ENCODE measurements at regions not wholly inside any gene's neighbourhood (a gene's known extent, or its start where the extent isn't known, plus 50 kb on each side); places are given as distances from the start of the nearest gene placed in this dataset.
A peak's percentile ranks its signal among the peaks of the same experiment; 100 is the strongest.

DNA sequence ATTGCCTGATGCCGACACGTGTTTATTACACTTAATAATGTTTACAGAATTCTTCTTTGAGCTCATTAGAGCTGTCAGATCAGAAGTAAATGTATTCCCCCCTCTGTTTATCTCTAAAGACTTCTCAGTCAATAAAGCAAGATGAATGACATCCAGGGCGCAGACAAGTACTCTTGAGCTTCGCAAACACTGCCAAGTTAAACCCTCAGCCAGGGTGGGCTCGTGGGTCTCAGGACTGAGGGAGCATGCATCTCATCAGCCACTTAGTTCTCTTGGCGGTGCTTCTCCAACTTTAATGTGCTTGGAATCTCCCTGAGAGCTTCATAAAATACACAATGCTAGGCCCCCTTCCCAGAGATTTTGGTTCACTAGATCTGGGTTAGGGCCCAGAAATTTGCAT lies 333.9 kb upstream of the THRB start:
- no peaks in the 10 kb centered on the region for H3K36me3 ChIP-seq (ENCODE audit: control insufficient read depth, insufficient read depth, low read length)
- H3K27me3 ChIP-seq (ENCODE audit: control insufficient read depth, insufficient read depth, low read length): no peaks in the 10 kb centered on the region
- no peak overlapping the region for H3K27ac ChIP-seq (ENCODE audit: low read depth, low read length)
- no peak overlapping the region for H3K9ac ChIP-seq (ENCODE audit: low read length)
- peaks cover 3% of the 10 kb centered on the region for H3K4me1 ChIP-seq (ENCODE audit: control insufficient read depth, insufficient read depth, low read length)
- peak overlapping the region; percentile 59 for H3K4me3 ChIP-seq (ENCODE audit: low read length)

DNA sequence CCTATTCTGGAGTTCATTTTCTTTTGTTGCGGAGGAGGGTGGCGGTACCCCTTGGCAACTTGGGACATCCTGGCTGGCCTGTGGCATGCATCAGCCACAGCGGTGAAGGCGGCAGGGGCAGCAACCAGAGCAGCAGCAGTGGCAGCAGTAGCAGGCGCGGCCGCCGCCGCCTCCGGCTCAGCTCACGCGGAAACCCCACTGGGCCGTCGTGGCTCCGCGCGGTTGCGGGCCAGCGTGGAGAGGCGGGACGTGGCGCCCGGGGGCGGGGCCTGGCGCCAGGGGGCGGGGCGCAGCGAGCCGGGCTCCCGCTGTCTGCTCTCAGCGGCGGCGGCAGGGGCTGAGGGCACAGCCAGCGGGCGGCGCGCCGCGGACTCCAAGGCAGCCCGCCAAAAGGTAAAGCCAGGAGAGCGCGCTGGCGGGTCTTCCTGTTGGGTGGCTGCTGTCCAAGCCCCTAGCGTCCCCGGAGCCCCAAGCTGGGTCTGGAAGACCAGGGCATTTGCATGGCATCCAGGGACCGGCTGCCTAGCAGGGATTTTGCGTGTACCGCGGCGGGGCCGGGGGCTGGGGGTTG lies 334.4 kb upstream of the THRB start:
- Histone ChIP-seq H3K9ac (ENCODE audit: low read length) (no peak overlapping the region), H3K4me3 (ENCODE audit: low read length) (peak overlapping the region; percentile 63), H3K27ac (ENCODE audit: low read depth, low read length) (no peak overlapping the region), H3K4me1 (ENCODE audit: control insufficient read depth, insufficient read depth, low read length) (peaks cover 3% of the 10 kb centered on the region), H3K27me3 (ENCODE audit: control insufficient read depth, insufficient read depth, low read length) (no peaks in the 10 kb centered on the region), H3K36me3 (ENCODE audit: control insufficient read depth, insufficient read depth, low read length) (no peaks in the 10 kb centered on the region)

DNA sequence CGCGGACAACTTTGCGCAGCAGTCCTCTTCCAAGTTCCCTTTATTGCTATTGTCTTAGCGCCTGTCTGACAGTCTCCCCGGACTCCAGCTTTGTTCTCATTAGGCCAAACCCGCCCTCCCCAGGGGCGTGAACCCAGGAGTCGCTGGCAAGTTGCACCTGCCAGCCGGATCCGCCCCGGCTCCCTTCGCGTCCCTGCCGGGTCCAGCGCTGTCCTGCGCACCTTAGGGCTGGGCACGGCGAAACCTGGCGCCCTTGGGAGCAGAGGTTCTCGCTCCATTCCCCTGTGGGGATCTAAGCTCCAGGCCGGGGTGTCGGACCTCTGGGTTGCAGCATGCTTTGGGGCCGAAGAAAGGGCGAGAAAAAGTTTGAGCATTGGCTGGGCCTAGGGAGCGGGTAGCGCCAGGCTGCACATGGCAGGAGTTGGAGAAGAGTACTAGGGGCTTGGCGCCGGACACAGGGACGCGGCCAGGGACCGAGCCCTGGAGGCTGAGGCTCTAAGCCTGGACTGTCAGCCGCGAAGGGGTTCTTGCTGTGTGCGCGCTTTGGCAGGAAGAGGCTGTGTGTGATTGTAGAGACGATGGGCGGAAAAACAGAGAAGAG lies 335.1 kb upstream of the THRB start:
- Histone ChIP-seq H3K36me3 (ENCODE audit: control insufficient read depth, insufficient read depth, low read length) (no peaks in the 10 kb centered on the region), H3K27ac (ENCODE audit: low read depth, low read length) (no peak overlapping the region), H3K27me3 (ENCODE audit: control insufficient read depth, insufficient read depth, low read length) (no peaks in the 10 kb centered on the region), H3K4me1 (ENCODE audit: control insufficient read depth, insufficient read depth, low read length) (peaks cover 3% of the 10 kb centered on the region), H3K9ac (ENCODE audit: low read length) (no peak overlapping the region), H3K4me3 (ENCODE audit: low read length) (peak overlapping the region; percentile 63)

DNA sequence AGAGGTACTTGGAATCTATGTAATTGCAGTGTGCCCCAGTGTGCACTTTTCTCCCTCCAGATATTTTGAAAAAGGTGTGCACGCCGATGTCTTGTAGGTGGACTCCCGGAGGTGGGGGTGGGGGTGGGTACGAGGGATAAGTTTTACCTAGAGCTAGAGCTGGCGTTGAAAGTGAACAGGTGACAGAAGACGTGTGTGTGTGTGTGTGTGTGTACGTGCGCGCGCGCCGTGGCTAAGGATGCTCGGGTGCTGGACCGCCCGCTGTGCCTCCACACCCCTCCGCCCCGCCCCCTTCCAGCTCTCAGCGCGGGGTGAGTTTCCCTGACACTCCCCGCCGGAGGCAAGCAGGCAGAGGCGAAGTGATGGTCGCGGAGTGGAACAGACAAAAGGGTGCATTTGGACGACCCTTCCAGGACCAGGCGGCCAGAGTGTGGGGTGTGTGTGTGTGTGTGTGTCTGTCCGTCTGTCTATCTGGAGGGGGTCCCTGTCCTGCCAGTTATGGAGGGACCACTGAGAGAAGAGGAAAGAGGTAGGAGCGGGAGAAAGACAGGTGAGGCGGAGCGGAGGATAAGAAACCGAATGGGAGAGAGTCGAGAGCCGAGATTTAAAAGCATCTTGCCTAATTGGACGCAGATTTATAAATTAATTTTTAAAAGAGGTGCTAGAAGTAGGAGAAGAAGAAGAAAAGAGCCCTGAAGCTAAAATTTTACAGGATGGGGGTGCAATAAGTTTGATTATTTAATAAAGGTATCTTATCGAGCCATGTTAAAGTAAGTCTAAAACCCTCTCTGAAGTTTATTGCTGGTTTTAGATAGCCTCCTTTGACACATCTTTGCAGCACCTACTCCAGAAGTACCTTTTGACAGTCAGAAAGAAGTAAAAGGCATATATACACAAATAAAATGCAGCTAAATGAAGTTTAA lies 335.8 kb upstream of the THRB start:
- Histone ChIP-seq H3K4me1 (ENCODE audit: control insufficient read depth, insufficient read depth, low read length) (peaks cover 3% of the 10 kb centered on the region), H3K27me3 (ENCODE audit: control insufficient read depth, insufficient read depth, low read length) (no peaks in the 10 kb centered on the region), H3K9ac (ENCODE audit: low read length) (no peak overlapping the region), H3K27ac (ENCODE audit: low read depth, low read length) (no peak overlapping the region), H3K4me3 (ENCODE audit: low read length) (peak overlapping the region; percentile 63), H3K36me3 (ENCODE audit: control insufficient read depth, insufficient read depth, low read length) (no peaks in the 10 kb centered on the region)

DNA sequence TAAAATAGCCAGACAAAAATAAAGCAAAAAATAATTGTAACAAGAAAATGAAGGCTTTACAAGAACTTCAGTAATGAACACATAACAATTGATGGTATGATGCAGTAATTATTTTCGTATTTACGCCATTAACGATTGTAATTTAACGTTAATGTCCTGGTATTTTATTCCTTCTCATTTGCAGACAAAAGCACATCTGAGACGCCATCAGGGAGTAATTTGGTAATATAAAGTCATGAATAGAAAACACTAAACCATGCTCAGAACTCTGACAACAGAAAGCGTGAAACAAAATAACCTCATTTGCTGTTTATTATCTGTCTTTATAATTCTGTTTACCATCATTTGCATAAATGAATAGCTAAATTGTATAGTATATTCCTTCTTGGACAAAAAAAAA lies 336.6 kb upstream of the THRB start:
- Histone ChIP-seq H3K27ac (ENCODE audit: low read depth, low read length) (no peak overlapping the region), H3K4me1 (ENCODE audit: control insufficient read depth, insufficient read depth, low read length) (peaks cover 3% of the 10 kb centered on the region), H3K4me3 (ENCODE audit: low read length) (no peak overlapping the region), H3K36me3 (ENCODE audit: control insufficient read depth, insufficient read depth, low read length) (no peaks in the 10 kb centered on the region), H3K9ac (ENCODE audit: low read length) (no peak overlapping the region), H3K27me3 (ENCODE audit: control insufficient read depth, insufficient read depth, low read length) (no peaks in the 10 kb centered on the region)

GRCh38 chr3:24832891-24833290 lies 338.2 kb upstream of the THRB start:
- H3K27ac ChIP-seq (ENCODE audit: low read depth, low read length): no peak overlapping the region
- no peaks in the 10 kb centered on the region for H3K36me3 ChIP-seq (ENCODE audit: control insufficient read depth, insufficient read depth, low read length)
- H3K27me3 ChIP-seq (ENCODE audit: control insufficient read depth, insufficient read depth, low read length): no peaks in the 10 kb centered on the region
- H3K9ac ChIP-seq (ENCODE audit: low read length): no peak overlapping the region
- peaks cover 3% of the 10 kb centered on the region for H3K4me1 ChIP-seq (ENCODE audit: control insufficient read depth, insufficient read depth, low read length)
- no peak overlapping the region for H3K4me3 ChIP-seq (ENCODE audit: low read length)

DNA sequence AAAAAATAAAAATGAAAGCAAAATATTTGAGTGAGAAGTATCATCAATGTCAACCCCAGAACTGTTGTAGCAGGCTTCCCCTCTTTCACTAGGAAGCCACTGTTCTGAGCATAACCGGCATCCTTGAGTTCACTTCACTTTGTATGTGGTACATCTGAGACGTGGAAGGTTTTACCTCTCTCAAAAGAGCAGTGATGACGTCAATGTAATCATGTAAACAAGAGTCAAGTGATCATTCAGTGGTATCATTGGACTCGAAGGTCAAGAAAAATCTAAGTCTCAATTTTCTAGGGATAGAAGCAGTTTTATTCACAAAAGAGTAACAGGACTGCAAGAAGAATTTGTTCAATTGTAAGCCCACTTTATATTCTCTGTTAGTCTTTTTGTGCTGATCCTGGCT lies 339.8 kb upstream of the THRB start:
- no peaks in the 10 kb centered on the region for H3K36me3 ChIP-seq (ENCODE audit: control insufficient read depth, insufficient read depth, low read length)
- H3K4me3 ChIP-seq (ENCODE audit: low read length): no peak overlapping the region
- H3K9ac ChIP-seq (ENCODE audit: low read length): no peak overlapping the region
- H3K27ac ChIP-seq (ENCODE audit: low read depth, low read length): no peak overlapping the region
- peaks cover 2% of the 10 kb centered on the region for H3K4me1 ChIP-seq (ENCODE audit: control insufficient read depth, insufficient read depth, low read length)
- no peaks in the 10 kb centered on the region for H3K27me3 ChIP-seq (ENCODE audit: control insufficient read depth, insufficient read depth, low read length)

DNA sequence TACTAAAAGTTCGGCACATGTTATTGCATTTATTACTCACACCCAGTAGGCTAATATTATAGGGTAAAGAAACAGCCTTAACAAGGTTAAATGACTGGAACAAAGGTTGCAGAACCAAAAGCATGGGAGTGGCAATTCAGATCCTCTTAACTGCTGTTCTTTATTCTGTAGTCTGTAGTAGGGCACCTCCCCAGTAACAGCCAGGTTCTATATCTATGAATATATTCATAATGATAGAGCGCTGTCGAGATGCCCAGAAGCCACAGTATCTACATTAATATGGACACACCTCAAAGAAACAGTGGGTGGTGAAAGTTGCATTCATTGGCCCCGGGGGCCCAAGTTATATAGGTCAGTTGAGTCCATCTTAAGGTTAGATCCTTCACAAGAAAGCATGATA lies 340.9 kb upstream of the THRB start:
- H3K4me3 ChIP-seq (ENCODE audit: low read length): no peak overlapping the region
- H3K27me3 ChIP-seq (ENCODE audit: control insufficient read depth, insufficient read depth, low read length): no peaks in the 10 kb centered on the region
- no peak overlapping the region for H3K9ac ChIP-seq (ENCODE audit: low read length)
- no peak overlapping the region for H3K27ac ChIP-seq (ENCODE audit: low read depth, low read length)
- H3K4me1 ChIP-seq (ENCODE audit: control insufficient read depth, insufficient read depth, low read length): peaks cover 2% of the 10 kb centered on the region
- H3K36me3 ChIP-seq (ENCODE audit: control insufficient read depth, insufficient read depth, low read length): no peaks in the 10 kb centered on the region

GRCh38 chr3:24837601-24838000 lies 343.0 kb upstream of the THRB start:
- Histone ChIP-seq H3K27ac (ENCODE audit: low read depth, low read length) (no peak overlapping the region), H3K36me3 (ENCODE audit: control insufficient read depth, insufficient read depth, low read length) (no peaks in the 10 kb centered on the region), H3K9ac (ENCODE audit: low read length) (no peak overlapping the region), H3K4me3 (ENCODE audit: low read length) (no peak overlapping the region), H3K27me3 (ENCODE audit: control insufficient read depth, insufficient read depth, low read length) (no peaks in the 10 kb centered on the region), H3K4me1 (ENCODE audit: control insufficient read depth, insufficient read depth, low read length) (peaks cover 2% of the 10 kb centered on the region)

DNA sequence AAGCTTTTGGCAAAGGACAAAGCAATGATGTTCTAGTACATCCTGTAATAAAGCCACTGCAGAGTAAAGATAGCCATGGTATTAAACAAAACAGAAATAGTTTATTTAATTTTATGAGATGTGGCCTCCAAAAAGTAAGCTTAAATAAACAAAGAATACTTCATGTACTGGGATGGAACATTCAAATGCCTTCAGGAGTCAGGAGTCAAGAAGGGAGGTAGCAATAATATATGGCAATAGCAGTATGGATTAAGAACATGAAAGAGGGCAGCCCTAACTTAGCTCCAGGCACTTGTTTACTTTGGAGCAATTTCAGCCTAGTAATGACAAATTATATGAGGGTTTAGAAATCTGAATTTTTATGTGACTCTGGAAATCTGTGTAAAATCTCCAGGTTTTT lies 343.9 kb upstream of the THRB start:
- peaks cover 2% of the 10 kb centered on the region for H3K4me1 ChIP-seq (ENCODE audit: control insufficient read depth, insufficient read depth, low read length)
- H3K36me3 ChIP-seq (ENCODE audit: control insufficient read depth, insufficient read depth, low read length): no peaks in the 10 kb centered on the region
- no peak overlapping the region for H3K27ac ChIP-seq (ENCODE audit: low read depth, low read length)
- H3K27me3 ChIP-seq (ENCODE audit: control insufficient read depth, insufficient read depth, low read length): no peaks in the 10 kb centered on the region
- H3K9ac ChIP-seq (ENCODE audit: low read length): no peak overlapping the region
- no peak overlapping the region for H3K4me3 ChIP-seq (ENCODE audit: low read length)

DNA sequence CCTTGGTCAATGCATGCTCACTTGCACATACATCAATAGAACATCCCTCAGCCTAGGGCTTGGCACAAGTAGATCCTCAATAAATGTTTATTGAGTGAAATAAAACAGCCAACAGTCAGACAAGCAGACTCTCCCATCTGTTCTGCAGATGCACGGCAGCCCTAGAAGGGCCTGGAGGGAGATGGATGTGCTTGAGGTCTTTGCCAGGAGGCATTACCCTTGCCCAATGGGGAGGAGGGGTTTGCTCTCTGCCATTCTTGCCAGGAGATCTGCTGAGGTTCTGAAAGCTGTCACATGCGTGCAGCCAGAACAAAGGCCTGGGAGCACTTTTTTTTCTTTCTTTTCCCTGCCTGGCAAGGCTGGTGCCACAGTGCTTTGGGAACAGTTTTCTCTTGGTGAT lies 349.3 kb upstream of the THRB start:
- Histone ChIP-seq H3K36me3 (ENCODE audit: control insufficient read depth, insufficient read depth, low read length) (no peaks in the 10 kb centered on the region), H3K9ac (ENCODE audit: low read length) (no peak overlapping the region), H3K27me3 (ENCODE audit: control insufficient read depth, insufficient read depth, low read length) (no peaks in the 10 kb centered on the region), H3K27ac (ENCODE audit: low read depth, low read length) (no peak overlapping the region), H3K4me3 (ENCODE audit: low read length) (no peak overlapping the region), H3K4me1 (ENCODE audit: control insufficient read depth, insufficient read depth, low read length) (peaks cover 5% of the 10 kb centered on the region)

DNA sequence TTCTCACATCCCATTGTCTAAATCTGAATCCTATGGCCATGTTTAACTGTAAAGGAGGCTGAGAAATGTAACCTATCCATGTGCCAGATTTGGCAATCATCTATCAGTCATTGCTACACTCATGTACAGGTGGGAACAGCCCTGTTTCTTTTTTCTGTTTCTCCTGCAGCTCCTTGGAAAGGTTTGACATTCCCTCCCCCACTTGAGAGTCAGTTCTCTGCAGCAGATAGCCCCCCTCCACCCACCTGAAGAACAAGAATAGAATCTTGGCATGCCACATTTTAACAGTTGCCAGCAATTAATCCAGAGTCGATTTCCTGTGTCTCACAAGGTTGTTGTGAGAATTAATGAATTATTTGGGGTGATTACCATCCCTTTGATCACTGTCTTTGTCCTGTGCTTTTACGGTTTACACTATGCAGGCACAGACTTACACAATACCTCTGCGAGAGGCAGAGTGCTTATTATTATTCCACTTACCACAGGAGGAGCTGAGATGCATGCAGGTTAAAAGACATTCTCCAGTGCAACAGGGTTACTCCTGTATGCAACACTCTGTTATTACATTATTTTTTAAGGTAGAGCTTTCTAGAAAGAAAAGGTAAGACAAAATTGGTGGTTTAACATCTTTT lies 351.0 kb upstream of the THRB start:
- H3K27me3 ChIP-seq (ENCODE audit: control insufficient read depth, insufficient read depth, low read length): no peaks in the 10 kb centered on the region
- no peak overlapping the region for H3K27ac ChIP-seq (ENCODE audit: low read depth, low read length)
- peaks cover 5% of the 10 kb centered on the region for H3K4me1 ChIP-seq (ENCODE audit: control insufficient read depth, insufficient read depth, low read length)
- no peak overlapping the region for H3K4me3 ChIP-seq (ENCODE audit: low read length)
- H3K9ac ChIP-seq (ENCODE audit: low read length): no peak overlapping the region
- H3K36me3 ChIP-seq (ENCODE audit: control insufficient read depth, insufficient read depth, low read length): no peaks in the 10 kb centered on the region

All from rectal smooth muscle tissue (tissue), 1 donor.